SU-DHL-6 (cell line): ENCODE measurements at regions not wholly inside any gene's neighbourhood (a gene's known extent, or its start where the extent isn't known, plus 50 kb on each side); places are given as distances from the start of the nearest gene placed in this dataset.

Experiments used
- H2AFZ ChIP-seq: fragments of 200-600 bp; sonication (generic); 2 replicates; pipeline ENCODE4 v1.6.1; 2014; ENCODE audit warnings: low read depth, mild to moderate bottlenecking, moderate library complexity, mixed read lengths, antibody characterized with exemption, low read length; ENCODE audit not compliant: severe bottlenecking
- H3F3A ChIP-seq: fragments of 200-600 bp; shearing (Covaris generic); 2 replicates; pipeline ENCODE4 v1.6.0; 2016; ENCODE audit warnings: antibody characterized with exemption, mild to moderate bottlenecking; ENCODE audit not compliant: insufficient read depth
- H3K27ac ChIP-seq: fragments of 200-600 bp; sonication (generic); 2 replicates; pipeline ENCODE4 v1.5.1; 2016; ENCODE audit warnings: low read depth, mild to moderate bottlenecking, low read length, moderate library complexity, mixed read lengths
- H3K27me3 ChIP-seq: fragments of 200-600 bp; sonication (generic), shearing (Covaris generic); 2 replicates; pipeline ENCODE4 v1.6.0; 2014; ENCODE audit warnings: mild to moderate bottlenecking, low read length
- H3K36me3 ChIP-seq: fragments of 200-600 bp; sonication (generic); 2 replicates; pipeline ENCODE4 v1.6.1; 2014; ENCODE audit warnings: mild to moderate bottlenecking, low read length, mixed read lengths
- H3K4me2 ChIP-seq: fragments of 300-600, 200-600 bp; shearing (Covaris generic), sonication (generic); 2 replicates; pipeline ENCODE4 v1.6.0; 2014; ENCODE audit warnings: low read length, low read depth, mild to moderate bottlenecking; ENCODE audit not compliant: poor library complexity, severe bottlenecking
- H3K4me3 ChIP-seq: fragments of 200-600 bp; sonication (generic); 2 replicates; pipeline ENCODE4 v1.5.1; 2014; ENCODE audit warnings: antibody characterized with exemption, low read length, mild to moderate bottlenecking, mixed read lengths; ENCODE audit not compliant: insufficient read depth, poor library complexity, severe bottlenecking
- H3K79me2 ChIP-seq: fragments of 200-600 bp; sonication (generic); 2 replicates; pipeline ENCODE4 v1.6.1; 2014; ENCODE audit warnings: mild to moderate bottlenecking, low read length, moderate library complexity; ENCODE audit not compliant: insufficient read depth
- H3K9ac ChIP-seq: fragments of 200-600 bp; sonication (generic); 2 replicates; pipeline ENCODE4 v1.7.0; 2014; ENCODE audit warnings: mild to moderate bottlenecking, low read length
- H3K9me2 ChIP-seq: fragments of 200-600 bp; sonication (generic); replicated peaks from 2 replicates; pipeline ENCODE4 v1.6.1; 2014; ENCODE audit warnings: low read length; ENCODE audit not compliant: insufficient read depth
- H3K9me3 ChIP-seq: fragments of 200-600 bp; sonication (generic); 2 replicates; pipeline ENCODE4 v1.6.1; 2014; ENCODE audit warnings: low read length, mixed read lengths; ENCODE audit not compliant: insufficient read depth
- H4K20me1 ChIP-seq: fragments of 200-600 bp; sonication (generic); 2 replicates; pipeline ENCODE4 v1.6.1; 2014; ENCODE audit warnings: low read depth, mild to moderate bottlenecking, antibody characterized with exemption, low read length, moderate library complexity, mixed read lengths
- EZH2phosphoT487 ChIP-seq: fragments of 200-600 bp; sonication (generic), shearing (Covaris generic); conservative IDR thresholded peaks from 2 replicates; pipeline ENCODE4 v1.6.1; 2018; ENCODE audit warnings: mild to moderate bottlenecking, antibody characterized with exemption, low read length, moderate library complexity, mixed read lengths
- TF ChIP-seq, protein P1 (sequence below): fragments of 200-600 bp; sonication (generic); IDR thresholded peaks from one replicate; pipeline ENCODE4 v1.5.1; 2017; ENCODE audit warnings: antibody characterized with exemption, mild to moderate bottlenecking, low read length, moderate library complexity; ENCODE audit not compliant: insufficient read depth, poor library complexity, severe bottlenecking

DNA sequence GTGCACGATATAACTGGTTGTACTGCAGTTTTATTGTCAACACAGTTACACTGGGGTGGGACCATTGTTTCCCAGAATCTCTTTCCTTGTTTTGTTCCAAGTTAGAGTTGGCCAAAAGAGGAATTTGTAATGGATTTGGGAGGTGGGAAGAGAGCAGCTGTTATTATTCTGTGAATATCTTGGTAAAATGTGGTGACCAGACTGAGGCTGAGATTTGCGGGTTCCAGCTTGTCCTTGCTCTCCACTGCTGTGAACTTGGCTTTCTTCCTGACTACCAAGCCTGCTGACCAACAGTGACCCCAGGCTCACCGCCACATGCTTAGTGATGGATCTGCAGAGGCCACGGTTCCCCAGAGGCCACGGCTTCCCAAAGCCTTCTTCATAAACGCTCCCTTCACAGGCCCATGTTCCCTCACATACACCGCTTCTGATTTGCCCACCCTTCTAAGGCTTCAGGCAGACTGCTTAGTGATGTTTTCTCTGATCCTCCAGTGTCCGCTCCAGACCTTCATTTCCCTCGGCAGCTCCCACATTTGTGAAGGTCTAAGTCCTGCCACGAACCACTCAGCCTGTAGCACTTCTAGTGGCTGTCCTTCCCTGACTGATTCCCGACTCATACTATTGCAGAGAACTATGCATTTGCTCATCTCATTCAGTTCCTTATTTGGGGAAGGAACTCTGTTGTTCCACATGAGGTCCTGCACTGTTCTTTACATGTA lies 525.5 kb upstream of the RGMA start:
- Histone ChIP-seq H3K4me2 (no peak overlapping the region), H3K9ac (no peak overlapping the region), H3K4me3 (no peak overlapping the region), H4K20me1 (no peaks in the 10 kb centered on the region), H3K27me3 (no peaks in the 10 kb centered on the region), H3F3A (no peaks in the 10 kb centered on the region), H3K27ac (no peak overlapping the region), H3K9me2 (no peaks in the 10 kb centered on the region), H3K36me3 (no peaks in the 10 kb centered on the region), H2AFZ (no peak overlapping the region), H3K79me2 (no peaks in the 10 kb centered on the region), H3K9me3 (no peaks in the 10 kb centered on the region)
- TF ChIP-seq EZH2phosphoT487 = no peak
- TF ChIP-seq, protein P1, sequence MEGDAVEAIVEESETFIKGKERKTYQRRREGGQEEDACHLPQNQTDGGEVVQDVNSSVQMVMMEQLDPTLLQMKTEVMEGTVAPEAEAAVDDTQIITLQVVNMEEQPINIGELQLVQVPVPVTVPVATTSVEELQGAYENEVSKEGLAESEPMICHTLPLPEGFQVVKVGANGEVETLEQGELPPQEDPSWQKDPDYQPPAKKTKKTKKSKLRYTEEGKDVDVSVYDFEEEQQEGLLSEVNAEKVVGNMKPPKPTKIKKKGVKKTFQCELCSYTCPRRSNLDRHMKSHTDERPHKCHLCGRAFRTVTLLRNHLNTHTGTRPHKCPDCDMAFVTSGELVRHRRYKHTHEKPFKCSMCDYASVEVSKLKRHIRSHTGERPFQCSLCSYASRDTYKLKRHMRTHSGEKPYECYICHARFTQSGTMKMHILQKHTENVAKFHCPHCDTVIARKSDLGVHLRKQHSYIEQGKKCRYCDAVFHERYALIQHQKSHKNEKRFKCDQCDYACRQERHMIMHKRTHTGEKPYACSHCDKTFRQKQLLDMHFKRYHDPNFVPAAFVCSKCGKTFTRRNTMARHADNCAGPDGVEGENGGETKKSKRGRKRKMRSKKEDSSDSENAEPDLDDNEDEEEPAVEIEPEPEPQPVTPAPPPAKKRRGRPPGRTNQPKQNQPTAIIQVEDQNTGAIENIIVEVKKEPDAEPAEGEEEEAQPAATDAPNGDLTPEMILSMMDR = no peak

DNA sequence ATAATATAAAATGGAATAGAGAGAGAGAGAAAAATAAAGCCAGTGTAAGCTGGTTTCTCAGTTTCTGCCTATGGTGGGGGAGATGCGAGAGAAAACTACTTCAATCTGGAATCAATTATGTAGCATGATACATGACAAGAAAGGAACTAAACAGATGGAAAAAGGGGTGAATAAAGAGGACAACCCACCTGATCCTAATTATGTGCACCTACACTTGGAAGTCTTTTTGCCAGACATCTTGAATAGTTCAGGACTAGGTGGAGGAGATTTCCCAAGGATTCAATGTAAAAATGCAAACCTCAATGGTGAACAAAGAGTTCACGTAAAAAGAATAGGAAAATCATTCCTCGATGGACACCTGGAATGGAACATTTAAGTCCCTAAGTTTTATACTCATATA lies 524.4 kb upstream of the RGMA start:
- no peaks in the 10 kb centered on the region for H3K9me3 ChIP-seq
- no peak overlapping the region for H3K4me3 ChIP-seq
- no peak overlapping the region for H3K4me2 ChIP-seq
- H3K27me3 ChIP-seq = no peaks in the 10 kb centered on the region
- H3K79me2 ChIP-seq = no peaks in the 10 kb centered on the region
- H3K36me3 ChIP-seq = no peaks in the 10 kb centered on the region
- H3F3A ChIP-seq = no peaks in the 10 kb centered on the region
- no peaks in the 10 kb centered on the region for H3K9me2 ChIP-seq
- TF ChIP-seq EZH2phosphoT487 = no peak
- TF ChIP-seq, protein P1 = no peak
- H3K27ac ChIP-seq = no peak overlapping the region
- no peak overlapping the region for H3K9ac ChIP-seq
- no peaks in the 10 kb centered on the region for H4K20me1 ChIP-seq
- no peak overlapping the region for H2AFZ ChIP-seq

DNA sequence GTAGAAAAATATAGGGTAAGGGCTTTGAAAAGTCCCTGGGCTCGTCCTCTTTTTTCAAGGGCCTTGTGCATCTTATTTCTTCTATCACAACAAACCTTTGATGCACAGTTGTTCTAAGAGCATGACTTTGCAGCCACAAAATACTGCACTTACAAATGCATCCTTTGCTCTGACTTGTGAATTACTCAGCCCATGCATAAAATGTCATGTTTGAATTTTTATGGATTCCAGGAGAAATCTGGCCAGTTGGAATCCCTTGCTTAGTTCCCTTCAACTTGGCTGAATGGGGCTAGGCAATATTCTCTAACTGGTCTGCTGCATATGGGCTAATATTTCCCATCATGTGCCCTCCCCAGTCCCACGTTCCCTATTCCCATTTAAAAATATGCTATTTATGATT lies 523.9 kb upstream of the RGMA start:
- TF ChIP-seq EZH2phosphoT487 = no peak
- TF ChIP-seq, protein P1 = no peak

More for the DNA sequence above, 523.9 kb upstream of the RGMA start:
- no peaks in the 10 kb centered on the region for H3K79me2 ChIP-seq
- H3K4me3 ChIP-seq = no peak overlapping the region
- H3K9ac ChIP-seq = no peak overlapping the region
- no peak overlapping the region for H3K4me2 ChIP-seq
- H3K9me3 ChIP-seq = no peaks in the 10 kb centered on the region
- H3K9me2 ChIP-seq = no peaks in the 10 kb centered on the region
- no peak overlapping the region for H2AFZ ChIP-seq
- H4K20me1 ChIP-seq = no peaks in the 10 kb centered on the region
- no peaks in the 10 kb centered on the region for H3K27me3 ChIP-seq
- H3F3A ChIP-seq = no peaks in the 10 kb centered on the region
- H3K27ac ChIP-seq = no peak overlapping the region
- no peaks in the 10 kb centered on the region for H3K36me3 ChIP-seq
